Heart right ventricle (tissue), 16 donors: ENCODE measurements at regions not wholly inside any gene's neighbourhood (a gene's known extent, or its start where the extent isn't known, plus 50 kb on each side); places are given as distances from the start of the nearest gene placed in this dataset.

Source experiments
- ATAC-seq, 8 donors: fragments of 200-7000 bp; cut with Tn5 transposase; one replicate each; pipeline ENCODE4 v1.9.1; 2020; ENCODE audit warnings: mild to moderate bottlenecking in 8 of 8, moderate library complexity in 8 of 8, moderate number of reproducible peaks in 1 of 8
- DNase-seq, 2 donors: peaks; one replicate each; pipeline ENCODE4 v3.0.0-alpha.2; 2020
- H3K27ac ChIP-seq, 10 donors: fragments of 200-600 bp; sonication (generic) in 2 of 10; one replicate each; pipeline versions ENCODE4 v1.5.0 to v1.8.0; 2020 to 2022; ENCODE audit warnings: mild to moderate bottlenecking in 3 of 10
- H3K27me3 ChIP-seq, 7 donors: fragments of 200-600 bp; one replicate each; pipeline ENCODE4 v1.8.0; 2021 to 2022; ENCODE audit warnings: mild to moderate bottlenecking in 2 of 7
- H3K36me3 ChIP-seq, 9 donors: fragments of 200-600 bp; sonication (generic) in 1 of 9; one replicate each; pipeline versions ENCODE4 v1.5.0 to v1.8.0; 2020 to 2022; ENCODE audit warnings: mild to moderate bottlenecking in 2 of 9
- H3K4me1 ChIP-seq, 9 donors: fragments of 200-600 bp; sonication (generic) in 1 of 9; one replicate each; pipeline versions ENCODE4 v1.5.0 to v1.8.0; 2020 to 2022; ENCODE audit warnings: mild to moderate bottlenecking in 4 of 9
- H3K4me3 ChIP-seq, 10 donors: fragments of 200-600 bp; sonication (generic) in 2 of 10; one replicate each; pipeline versions ENCODE4 v1.5.0 to v1.8.0; 2020 to 2022; ENCODE audit warnings: mild to moderate bottlenecking in 7 of 10, moderate library complexity in 2 of 10
- H3K9me3 ChIP-seq, 11 donors: fragments of 200-600 bp in 10 of 11; sonication (generic) in 2 of 11; one replicate each; pipeline versions ENCODE4 v1.5.0 to v1.8.0; 2013 to 2022; ENCODE audit warnings: mild to moderate bottlenecking in 2 of 11, control low read depth in 1 of 11, moderate library complexity in 1 of 11
- CTCF ChIP-seq, 9 donors: fragments of 200-600 bp; sonication (generic) in 2 of 9; IDR thresholded peaks; one replicate each; pipeline versions ENCODE4 v1.5.0 to v1.8.0; 2021 to 2022; ENCODE audit warnings: antibody characterized with exemption in 9 of 9, mild to moderate bottlenecking in 5 of 9, moderate library complexity in 1 of 9
- WGBS, 2 donors: extraction: QIAGEN DNeasy Blood & Tissue Kit; methylation state at CpG; one replicate each; pipeline ENCODE4 v1.1.7; 2013; ENCODE audit warnings: inconsistent platforms in 1 of 2; 5-methylcytosine and 5-hydroxymethylcytosine counted together
- intact Hi-C, 10 donors: fragments of 100-400 bp; cut with DNase I; formaldehyde crosslinking; loops; one replicate each; pipeline versions ENCODE4 v1.11.1 to v1.14.2; 2022
- donor health status: Arrhythmogenic right ventricular cardiomyopathy.
- donor health status: ischemic (EF 13 %, LVEDD 7.1; RV severe dilation, severe dysfunction).
- donor health status: healthy with polysubstance abuse.
- donor health status: DM: no; HTN: yes; CAD: no.
- donor health status: DM: no; HTN: no; CAD: no.
- donor health status: ischemic (EF 25% LVEDD 6.9; RV normal size, moderate dysfunction).
- donor health status: ischemic (EF 25% LVEDD 5.7; RV mildly dilated, moderate dysfunction).
- donor health status: healthy.
- donor health status: DM: yes; HTN: yes; CAD: no.
- donor health status: Ischemic cardiomyopathy.
- donor health status: ischemic (EF 35%, LVEDD 5.7; RV mildly dilated, moderate dysfunction).
- donor health status: nonischemic (EF 11% LVEDD 7.7; RV severe dilation, severe dysfunction).
- donor health status: DM: yes; HTN: yes; CAD: no.
- donor health status: PGD.
- donor health status: ischemic (EF 29% LVEDD 5.4; RV normal size, mild dysfunction).
- donor health status: nonischemic (EF 23%, LVEDD 6.1; RV moderate dilation, normal function).

- WGBS, 2 donors = 98 to 99% methylated on average over 2 of the region's 2 CpGs
Measured at GRCh38 chr21:29475329-29475728, 176.6 kb downstream of the BACH1 start.

GRCh38 chr21:29477347-29477746 lies 178.6 kb downstream of the BACH1 start:
- Histone ChIP-seq H3K9me3 (peaks cover 0 to 9% (median 0%) of the 10 kb centered on the region in 11 donors), H3K4me3 (no peak overlapping the region), H3K4me1 (peaks cover 0 to 5% (median 0%) of the 10 kb centered on the region in 9 donors), H3K27ac (peak overlapping the region in 1 of 10 donors; percentile 31), H3K27me3 (no peaks in the 10 kb centered on the region), H3K36me3 (no peaks in the 10 kb centered on the region)
- no peak for DNase-seq
- no peak for TF ChIP-seq CTCF (IDR thresholded peaks at IDR 0.05)
- intact Hi-C loops = loop anchor here in 8 of 10 donors (2.0 to 10.0 kb wide), 5 partner anchors 367 to 377 kb away; no protein-coding TSS in a partner anchor
- WGBS, 2 donors = 92 to 95% methylated on average over 5 of the region's 5 CpGs
- no peak for ATAC-seq

More at GRCh38 chr21:29475329-29475728, 176.6 kb downstream of the BACH1 start:
- Histone ChIP-seq H3K4me3 (no peak overlapping the region), H3K4me1 (peaks cover 0 to 5% (median 0%) of the 10 kb centered on the region in 9 donors), H3K27me3 (no peaks in the 10 kb centered on the region), H3K27ac (no peak overlapping the region), H3K9me3 (peaks cover 0 to 9% (median 0%) of the 10 kb centered on the region in 11 donors), H3K36me3 (no peaks in the 10 kb centered on the region)
- ATAC-seq (no peak), DNase-seq (no peak)
- TF ChIP-seq CTCF (IDR thresholded peaks at IDR 0.05) = no peak
- intact Hi-C loops = loop anchor here in 5 of 10 donors (5.0 to 10.0 kb wide), 3 partner anchors 369 to 377 kb away; no protein-coding TSS in a partner anchor

GRCh38 chr21:29477941-29478340 lies 179.2 kb downstream of the BACH1 start:
- Histone ChIP-seq H3K27ac (no peak overlapping the region), H3K4me3 (no peak overlapping the region), H3K36me3 (no peaks in the 10 kb centered on the region), H3K27me3 (no peaks in the 10 kb centered on the region), H3K4me1 (peaks cover 0 to 5% (median 0%) of the 10 kb centered on the region in 9 donors), H3K9me3 (peaks cover 0 to 9% (median 0%) of the 10 kb centered on the region in 11 donors)
- ATAC-seq = no peak
- no peak for TF ChIP-seq CTCF (IDR thresholded peaks at IDR 0.05)
- DNase-seq = no peak
- 92% methylated on average over 5 of the region's 5 CpGs for WGBS, 2 donors
- intact Hi-C loops = loop anchor here in 8 of 10 donors (2.0 to 10.0 kb wide), 5 partner anchors 367 to 377 kb away; no protein-coding TSS in a partner anchor

GRCh38 chr21:29481081-29481480 lies 182.4 kb downstream of the BACH1 start:
- no peaks in the 10 kb centered on the region for H3K27me3 ChIP-seq
- intact Hi-C loops = no loop called here
- DNase-seq = no peak
- no peak overlapping the region for H3K27ac ChIP-seq
- TF ChIP-seq CTCF (IDR thresholded peaks at IDR 0.05) = no peak
- H3K36me3 ChIP-seq = no peaks in the 10 kb centered on the region
- peaks cover 0 to 5% (median 0%) of the 10 kb centered on the region in 9 donors for H3K4me1 ChIP-seq
- peaks cover 0 to 6% (median 0%) of the 10 kb centered on the region in 11 donors for H3K9me3 ChIP-seq
- no peak for ATAC-seq
- H3K4me3 ChIP-seq = no peak overlapping the region
- 95 to 97% methylated on average over 5 of the region's 5 CpGs for WGBS, 2 donors
